ENCODE measurements at regions not wholly inside any gene's neighbourhood (a gene's known extent, or its start where the extent isn't known, plus 50 kb on each side); places are given as distances from the start of the nearest gene placed in this dataset.

- no peak overlapping the region for H3K27ac ChIP-seq (ENCODE audit: low read depth in 2 of 2, low read length in 1 of 2)
- no peaks in the 10 kb centered on the region for H3K9me2 ChIP-seq
- H3K4me3 ChIP-seq (ENCODE audit: low read depth in 2 of 2, low read length in 1 of 2): no peak overlapping the region
- H3K79me2 ChIP-seq (ENCODE audit: insufficient read depth): no peaks in the 10 kb centered on the region
- no peaks in the 10 kb centered on the region for H3K4me1 ChIP-seq (ENCODE audit: control insufficient read depth in 1 of 2, insufficient read depth in 2 of 2, low read depth in 1 of 2, low read length in 1 of 2)
- no peak for DNase-seq
- H3F3A ChIP-seq (replicated peaks; ENCODE audit: insufficient read depth): no peaks in the 10 kb centered on the region
- TF ChIP-seq RAD21 (IDR thresholded peaks at IDR 0.05; ENCODE audit: low read length) (no peak), EP300 (IDR thresholded peaks at IDR 0.05; ENCODE audit: borderline replicate concordance in 1 of 2, low read depth in 1 of 2, low read length in 1 of 2) (no peak), GABPA (IDR thresholded peaks at IDR 0.05; ENCODE audit: low read depth) (no peak), YY1 (IDR thresholded peaks at IDR 0.05; ENCODE audit: low read depth) (no peak), ELF1 (IDR thresholded peaks at IDR 0.05) (no peak), MXI1 (IDR thresholded peaks at IDR 0.05; ENCODE audit: low read depth, low read length) (no peak), FOXJ3 (CRISPR knock-in tag; IDR thresholded peaks at IDR 0.05) (no peak), FOSL2 (IDR thresholded peaks at IDR 0.05; ENCODE audit: borderline replicate concordance, low read depth) (no peak), JUND (IDR thresholded peaks at IDR 0.05) (no peak), REST (IDR thresholded peaks at IDR 0.05; ENCODE audit: low read depth, low read length) (no peak), NFIC (IDR thresholded peaks at IDR 0.05; ENCODE audit: borderline replicate concordance) (no peak), RFX5 (IDR thresholded peaks at IDR 0.05; ENCODE audit: low read length) (no peak), POLR2AphosphoS5 (IDR thresholded peaks at IDR 0.05; ENCODE audit: low read depth, low read length) (no peak), MAX (IDR thresholded peaks at IDR 0.05; ENCODE audit: low read depth) (no peak)
- TF ChIP-seq, protein P1, sequence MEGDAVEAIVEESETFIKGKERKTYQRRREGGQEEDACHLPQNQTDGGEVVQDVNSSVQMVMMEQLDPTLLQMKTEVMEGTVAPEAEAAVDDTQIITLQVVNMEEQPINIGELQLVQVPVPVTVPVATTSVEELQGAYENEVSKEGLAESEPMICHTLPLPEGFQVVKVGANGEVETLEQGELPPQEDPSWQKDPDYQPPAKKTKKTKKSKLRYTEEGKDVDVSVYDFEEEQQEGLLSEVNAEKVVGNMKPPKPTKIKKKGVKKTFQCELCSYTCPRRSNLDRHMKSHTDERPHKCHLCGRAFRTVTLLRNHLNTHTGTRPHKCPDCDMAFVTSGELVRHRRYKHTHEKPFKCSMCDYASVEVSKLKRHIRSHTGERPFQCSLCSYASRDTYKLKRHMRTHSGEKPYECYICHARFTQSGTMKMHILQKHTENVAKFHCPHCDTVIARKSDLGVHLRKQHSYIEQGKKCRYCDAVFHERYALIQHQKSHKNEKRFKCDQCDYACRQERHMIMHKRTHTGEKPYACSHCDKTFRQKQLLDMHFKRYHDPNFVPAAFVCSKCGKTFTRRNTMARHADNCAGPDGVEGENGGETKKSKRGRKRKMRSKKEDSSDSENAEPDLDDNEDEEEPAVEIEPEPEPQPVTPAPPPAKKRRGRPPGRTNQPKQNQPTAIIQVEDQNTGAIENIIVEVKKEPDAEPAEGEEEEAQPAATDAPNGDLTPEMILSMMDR (IDR thresholded peaks at IDR 0.05): no peak
- TF ChIP-seq, protein P2, sequence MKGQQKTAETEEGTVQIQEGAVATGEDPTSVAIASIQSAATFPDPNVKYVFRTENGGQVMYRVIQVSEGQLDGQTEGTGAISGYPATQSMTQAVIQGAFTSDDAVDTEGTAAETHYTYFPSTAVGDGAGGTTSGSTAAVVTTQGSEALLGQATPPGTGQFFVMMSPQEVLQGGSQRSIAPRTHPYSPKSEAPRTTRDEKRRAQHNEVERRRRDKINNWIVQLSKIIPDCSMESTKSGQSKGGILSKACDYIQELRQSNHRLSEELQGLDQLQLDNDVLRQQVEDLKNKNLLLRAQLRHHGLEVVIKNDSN (IDR thresholded peaks at IDR 0.05; ENCODE audit: borderline replicate concordance, low read depth): no peak
- TF ChIP-seq, protein P3, sequence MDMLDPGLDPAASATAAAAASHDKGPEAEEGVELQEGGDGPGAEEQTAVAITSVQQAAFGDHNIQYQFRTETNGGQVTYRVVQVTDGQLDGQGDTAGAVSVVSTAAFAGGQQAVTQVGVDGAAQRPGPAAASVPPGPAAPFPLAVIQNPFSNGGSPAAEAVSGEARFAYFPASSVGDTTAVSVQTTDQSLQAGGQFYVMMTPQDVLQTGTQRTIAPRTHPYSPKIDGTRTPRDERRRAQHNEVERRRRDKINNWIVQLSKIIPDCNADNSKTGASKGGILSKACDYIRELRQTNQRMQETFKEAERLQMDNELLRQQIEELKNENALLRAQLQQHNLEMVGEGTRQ (IDR thresholded peaks at IDR 0.05; ENCODE audit: borderline replicate concordance, low read depth, low read length): no peak
- TF ChIP-seq, protein P4, sequence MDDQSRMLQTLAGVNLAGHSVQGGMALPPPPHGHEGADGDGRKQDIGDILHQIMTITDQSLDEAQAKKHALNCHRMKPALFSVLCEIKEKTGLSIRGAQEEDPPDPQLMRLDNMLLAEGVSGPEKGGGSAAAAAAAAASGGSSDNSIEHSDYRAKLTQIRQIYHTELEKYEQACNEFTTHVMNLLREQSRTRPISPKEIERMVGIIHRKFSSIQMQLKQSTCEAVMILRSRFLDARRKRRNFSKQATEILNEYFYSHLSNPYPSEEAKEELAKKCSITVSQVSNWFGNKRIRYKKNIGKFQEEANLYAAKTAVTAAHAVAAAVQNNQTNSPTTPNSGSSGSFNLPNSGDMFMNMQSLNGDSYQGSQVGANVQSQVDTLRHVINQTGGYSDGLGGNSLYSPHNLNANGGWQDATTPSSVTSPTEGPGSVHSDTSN (IDR thresholded peaks at IDR 0.05): no peak
- H3K27me3 ChIP-seq (ENCODE audit: insufficient read depth): no peaks in the 10 kb centered on the region
- ChIA-PET CTCF (no interaction called here), POLR2A (no interaction called here)
- no peak overlapping the region for H3K9ac ChIP-seq
- no peak overlapping the region for H2AFZ ChIP-seq (ENCODE audit: low read depth)
- no peaks in the 10 kb centered on the region for H4K20me1 ChIP-seq (ENCODE audit: insufficient read depth)
- H3K4me2 ChIP-seq: no peak overlapping the region
- no peaks in the 10 kb centered on the region for H3K36me3 ChIP-seq (replicated peaks in 1 of 2; ENCODE audit: control insufficient read depth in 1 of 2, insufficient read depth in 2 of 2, low read length in 1 of 2)
- H3K9me3 ChIP-seq: no peaks in the 10 kb centered on the region
Measured at GRCh38 chr5:29414681-29415080, 1778.8 kb upstream of the CDH6 start.

All from SK-N-SH (cell line).